ENCODE measurements at regions not wholly inside any gene's neighbourhood (a gene's known extent, or its start where the extent isn't known, plus 50 kb on each side); places are given as distances from the start of the nearest gene placed in this dataset.

GRCh38 chrX:110432091-110432905, 73.7 kb downstream of the RTL9 start:
- DNase-seq (ENCODE audit: low read depth): no peak

DNA sequence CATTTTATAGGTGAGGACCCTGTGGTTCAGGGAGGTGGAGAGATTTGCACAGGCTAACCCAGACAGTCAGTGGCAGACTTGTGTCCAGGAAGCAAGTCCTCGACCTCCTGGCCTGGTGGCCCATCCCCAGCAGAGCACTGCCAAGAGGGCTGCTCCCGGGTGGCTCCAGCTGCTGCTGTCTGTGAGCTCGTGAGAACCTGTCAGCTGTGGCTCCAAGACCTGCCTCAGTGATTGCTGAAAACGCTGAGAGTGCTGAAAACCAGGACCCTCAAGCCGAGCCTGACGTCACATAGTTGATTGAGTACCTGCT, 74.2 kb downstream of the RTL9 start:
- no peak for DNase-seq (ENCODE audit: low read depth)

- no peak for DNase-seq (ENCODE audit: low read depth)
These were observed 76.5 kb downstream of the RTL9 start for GRCh38 chrX:110435196-110435595.

DNA sequence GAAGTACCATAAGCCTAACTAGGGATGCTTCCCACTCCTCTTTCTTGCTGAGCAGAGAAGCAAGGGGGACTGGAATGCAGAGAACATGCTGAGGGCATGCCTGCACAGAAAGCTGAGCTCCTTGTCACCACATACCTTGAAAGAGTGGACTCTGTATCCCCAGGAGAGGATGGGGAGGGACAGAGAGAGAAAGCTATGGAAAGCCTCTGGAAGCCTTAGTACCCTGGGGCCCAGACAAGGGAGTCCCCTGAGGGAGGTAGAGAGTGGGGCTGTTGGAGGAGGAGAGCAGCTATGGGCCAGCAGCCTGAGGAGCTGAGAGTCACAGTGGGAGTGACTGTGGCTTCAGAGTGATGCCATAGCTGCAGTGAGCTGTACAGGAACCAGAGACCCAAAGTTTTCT, 77.9 kb downstream of the RTL9 start:
- DNase-seq (ENCODE audit: low read depth): no peak

- no peak for DNase-seq (ENCODE audit: low read depth)
These were observed 79.0 kb downstream of the RTL9 start for GRCh38 chrX:110437686-110438085.

DNA sequence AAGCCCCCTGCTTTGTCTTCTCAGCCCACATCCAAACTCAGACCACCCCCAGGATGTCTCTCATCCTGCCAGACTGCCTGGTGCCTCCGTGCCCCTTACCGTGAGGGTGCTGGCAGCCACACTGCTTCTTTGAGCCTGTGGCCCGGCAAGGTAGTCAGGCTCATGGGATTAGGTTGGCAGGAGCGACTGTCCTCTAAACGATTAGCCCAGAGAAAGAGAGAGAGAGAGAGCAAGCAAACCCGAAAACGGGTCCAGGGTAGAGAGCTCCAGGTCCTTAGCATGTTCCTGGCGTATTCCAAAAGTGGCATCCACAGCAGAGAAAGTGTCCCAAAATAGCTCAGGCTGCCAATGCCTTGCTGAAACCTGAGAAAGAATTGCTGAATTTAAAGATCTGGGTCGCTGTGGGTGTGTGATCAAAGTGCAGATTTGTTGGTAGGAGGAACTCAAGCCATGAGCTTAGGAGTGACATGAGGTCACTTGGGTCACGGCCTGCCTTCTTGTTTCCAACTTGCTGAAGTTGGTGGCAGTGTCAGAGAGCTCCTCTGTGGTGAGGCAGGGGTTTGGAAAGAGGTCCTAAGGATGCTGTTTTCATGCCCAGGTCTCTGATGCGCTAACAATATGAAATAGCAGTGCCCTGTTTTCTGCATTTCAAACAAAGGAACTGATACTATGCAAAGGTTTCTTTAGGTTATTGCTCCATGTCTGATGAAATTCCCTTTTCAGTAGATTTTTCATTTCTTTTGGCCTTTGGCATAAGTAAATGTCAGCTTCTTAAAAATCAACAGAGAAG, 81.6 kb downstream of the RTL9 start:
- DNase-seq (ENCODE audit: low read depth): no peak

GRCh38 chrX:110442635-110443034, 84.0 kb downstream of the RTL9 start:
- no peak for DNase-seq (ENCODE audit: low read depth)

DNA sequence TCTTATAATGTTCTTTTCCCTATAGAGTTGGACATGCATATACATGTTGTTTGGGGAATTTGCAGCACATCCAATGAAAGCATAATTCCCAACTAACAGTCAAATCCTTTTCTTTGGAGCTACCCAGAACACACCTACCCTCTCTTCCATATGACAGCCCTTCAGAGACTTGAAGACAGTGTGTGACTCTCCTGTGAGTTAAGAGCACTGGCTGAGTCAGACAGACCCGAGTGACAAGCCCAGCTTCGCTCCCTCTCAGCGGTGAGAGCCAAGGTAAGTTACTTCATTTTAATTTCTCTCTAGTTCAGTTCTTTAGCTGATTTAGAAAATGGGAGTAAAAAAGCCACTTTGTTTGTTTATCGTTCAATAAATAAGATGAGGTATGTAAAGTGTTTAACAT, 86.3 kb downstream of the RTL9 start:
- no peak for DNase-seq (ENCODE audit: low read depth)

- DNase-seq (ENCODE audit: low read depth): no peak
These were observed 89.8 kb downstream of the RTL9 start for GRCh38 chrX:110448459-110448858.

DNA sequence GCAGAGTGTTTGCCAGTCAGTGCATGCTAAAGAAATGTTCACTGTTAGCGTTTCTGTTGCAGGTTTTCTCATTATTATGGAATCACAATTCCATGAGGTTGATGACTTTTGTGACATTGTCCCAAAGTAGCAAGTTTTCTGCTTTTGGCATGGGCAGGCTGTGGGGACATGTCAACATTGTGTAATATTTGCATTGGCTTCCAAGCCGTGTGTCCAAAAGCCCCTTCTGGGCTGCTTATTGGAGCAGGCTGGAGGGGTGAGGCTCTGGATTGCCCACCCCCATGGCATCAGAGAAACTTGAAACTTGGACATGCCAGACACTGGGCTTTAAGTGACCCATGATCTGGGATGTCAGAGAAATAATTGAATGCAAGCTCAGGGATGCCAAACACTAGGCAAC, 90.7 kb downstream of the RTL9 start:
- DNase-seq (ENCODE audit: low read depth): no peak

GRCh38 chrX:110450050-110450449, 91.4 kb downstream of the RTL9 start:
- DNase-seq (ENCODE audit: low read depth): peak; percentile 23

DNA sequence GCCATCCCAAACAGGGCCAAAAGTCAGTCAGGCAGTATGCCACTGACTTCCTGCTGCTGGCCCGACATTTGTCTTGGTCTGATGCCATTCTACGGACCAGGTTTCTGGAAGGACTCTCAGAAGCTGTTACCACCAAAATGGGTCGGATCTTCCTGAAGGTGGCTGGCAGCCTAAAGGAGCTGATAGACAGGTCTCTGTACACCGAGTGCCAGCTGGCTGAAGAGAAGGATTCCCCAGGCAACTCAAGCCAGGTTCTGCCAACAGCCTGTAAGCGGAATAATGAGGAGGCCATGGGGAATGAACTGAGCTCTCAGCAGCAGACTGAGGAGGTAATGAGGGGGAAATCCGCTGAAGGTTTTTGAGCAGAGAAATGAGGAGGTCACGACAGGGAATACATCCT, 95.7 kb downstream of the RTL9 start:
- no peak for DNase-seq (ENCODE audit: low read depth)

DNA sequence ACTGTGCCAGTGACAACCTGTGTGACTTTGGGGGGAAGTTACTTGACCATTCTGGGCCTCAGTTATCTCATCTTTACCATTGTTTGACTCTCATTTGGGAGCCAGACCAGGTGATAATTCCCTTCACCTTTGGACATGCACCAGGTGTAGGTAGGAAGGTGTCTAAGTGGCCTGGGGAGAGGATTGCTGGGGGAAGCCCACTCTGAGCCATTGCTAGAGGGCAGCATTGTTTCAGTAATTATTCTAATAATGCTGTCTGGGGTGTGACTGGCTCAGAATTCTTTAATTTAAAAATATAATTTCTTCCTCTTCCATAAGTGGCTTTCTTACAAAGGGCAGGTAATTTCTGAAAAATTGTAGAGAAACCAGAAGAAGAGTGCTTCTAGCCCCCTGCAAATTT, 104.3 kb downstream of the RTL9 start:
- no peak for DNase-seq (ENCODE audit: low read depth)

DNA sequence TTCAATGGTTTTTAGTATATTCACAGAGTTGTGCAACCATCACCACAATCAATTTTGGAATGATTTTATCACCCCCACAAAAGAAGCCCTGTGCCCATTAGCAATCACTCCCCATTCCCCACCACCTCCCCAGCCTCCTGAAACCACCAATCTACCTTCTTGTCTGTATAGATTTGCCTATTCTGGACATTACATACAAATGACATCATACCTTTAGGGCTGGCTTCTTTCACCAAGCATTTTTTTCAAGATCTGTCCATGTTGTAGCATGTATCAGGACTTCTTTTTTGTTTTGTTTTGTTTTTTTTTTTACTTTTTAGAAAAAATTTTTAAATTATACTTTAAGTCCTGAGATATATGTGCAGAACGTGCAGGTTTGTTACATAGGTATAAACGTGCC, 108.1 kb downstream of the RTL9 start:
- no peak for DNase-seq (ENCODE audit: low read depth)

DNA sequence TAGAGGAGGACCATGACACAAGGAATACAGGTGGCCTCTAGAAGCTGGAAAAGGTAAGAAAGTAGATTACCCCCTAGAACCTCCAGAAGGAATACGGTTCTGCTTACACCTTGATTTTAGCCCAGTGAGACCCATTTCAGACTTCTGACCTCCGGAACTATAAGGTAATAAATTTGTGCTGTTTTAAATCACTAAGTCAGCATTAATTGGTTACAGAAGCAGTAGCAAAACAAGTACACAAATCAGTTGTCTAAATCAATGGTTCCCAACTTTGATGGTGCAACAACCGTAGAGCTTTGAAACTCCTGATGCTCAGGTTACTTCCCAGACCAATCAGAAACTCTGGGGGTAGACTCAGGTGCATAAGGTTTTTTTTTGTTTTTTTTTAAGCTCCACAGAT, 113.6 kb downstream of the RTL9 start:
- DNase-seq (ENCODE audit: low read depth): no peak

DNA sequence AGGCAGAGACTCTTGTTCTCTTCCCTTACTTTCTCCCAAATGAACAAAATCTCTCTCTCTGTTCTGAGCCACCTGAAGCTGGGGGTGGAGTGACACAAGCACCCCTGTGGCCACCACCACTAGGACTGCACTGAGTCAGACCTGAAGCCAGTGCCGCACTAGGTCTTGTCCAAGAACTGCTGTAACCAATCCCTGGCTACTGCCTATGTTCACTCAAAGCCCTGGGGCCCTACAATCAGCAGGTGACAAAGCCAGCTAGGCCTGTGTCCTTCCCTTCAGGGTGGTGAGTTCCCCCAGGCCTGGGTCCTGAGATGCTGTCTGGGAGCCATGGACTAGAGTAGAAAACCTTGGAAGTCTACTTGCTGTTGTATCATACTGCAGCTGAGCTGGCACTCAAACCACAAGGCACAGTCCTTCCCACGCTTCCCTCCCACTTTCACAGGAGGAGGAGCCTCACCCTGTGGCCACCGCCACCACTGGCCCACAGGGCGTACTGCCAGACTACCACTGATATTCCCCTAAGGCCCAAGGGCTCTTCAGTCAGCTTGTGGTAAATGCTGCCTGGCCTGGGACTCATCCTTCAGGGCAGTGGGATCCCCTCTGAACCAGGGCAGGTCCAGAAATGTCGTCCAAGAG, 119.1 kb downstream of the RTL9 start:
- DNase-seq (ENCODE audit: low read depth): no peak

GRCh38 chrX:110491846-110492620, 133.4 kb downstream of the RTL9 start:
- no peak for DNase-seq (ENCODE audit: low read depth)

GRCh38 chrX:110504947-110505346, 146.3 kb downstream of the RTL9 start:
- no peak for DNase-seq (ENCODE audit: low read depth)

DNA sequence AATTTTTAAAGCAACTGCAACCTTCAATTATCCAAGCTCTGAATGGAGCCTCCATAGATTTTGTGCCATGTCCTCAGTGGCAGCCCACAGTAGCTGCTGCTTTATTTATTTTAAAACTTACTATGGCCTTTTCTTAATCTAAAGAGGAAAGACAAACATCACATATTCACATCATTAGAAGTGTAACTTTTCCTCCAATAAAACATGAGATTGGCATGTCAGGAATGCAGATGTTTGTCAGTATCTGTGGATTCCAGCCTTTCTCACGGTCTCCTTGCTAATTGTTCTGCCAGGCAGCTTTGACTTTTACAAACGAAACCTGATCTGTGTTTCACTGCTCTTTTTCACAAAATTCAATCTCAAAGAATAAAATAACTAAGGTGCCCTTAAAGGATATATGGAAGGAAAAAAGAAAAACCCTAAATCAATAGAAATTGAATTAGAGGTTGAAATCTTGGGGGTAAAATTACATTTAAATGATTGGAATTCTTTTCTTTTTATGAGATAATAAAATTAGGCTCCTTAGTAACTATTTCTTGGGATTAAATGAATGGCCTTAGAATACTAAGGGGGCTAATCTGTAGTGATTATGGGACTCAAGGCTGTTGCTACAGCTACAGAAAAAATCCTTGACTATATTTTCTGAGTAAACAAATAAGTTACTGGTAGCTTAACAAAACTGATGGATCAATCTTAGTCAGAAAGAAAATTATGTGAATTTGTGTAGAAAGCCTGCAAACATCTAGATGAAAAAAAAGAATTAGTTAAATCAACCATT, 151.3 kb downstream of the RTL9 start:
- DNase-seq (ENCODE audit: low read depth): no peak

- DNase-seq (ENCODE audit: low read depth): no peak
These were observed 152.6 kb downstream of the RTL9 start for GRCh38 chrX:110511238-110511637.

GRCh38 chrX:110512341-110512740, 153.7 kb downstream of the RTL9 start:
- DNase-seq (ENCODE audit: low read depth): no peak

- no peak for DNase-seq (ENCODE audit: low read depth)
These were observed 155.9 kb downstream of the RTL9 start for GRCh38 chrX:110514509-110514908.
